Testis (tissue), 2 donors: ENCODE measurements at regions not wholly inside any gene's neighbourhood (a gene's known extent, or its start where the extent isn't known, plus 50 kb on each side); places are given as distances from the start of the nearest gene placed in this dataset.

Experiments used
- DNase-seq: peaks from one replicate; pipeline ENCODE4 v3.0.0-alpha.2; 2019
- H3K27ac ChIP-seq, 2 donors: fragments of 200-600 bp; sonication (generic); one replicate each; pipeline ENCODE4 v1.5.1; 2019
- H3K27me3 ChIP-seq: fragments of 200-600 bp; sonication (generic); one replicate; pipeline ENCODE4 v1.5.1; 2019
- H3K36me3 ChIP-seq: fragments of 200-600 bp; sonication (generic); one replicate; pipeline ENCODE4 v1.5.1; 2017; ENCODE audit warnings: low read depth; ENCODE audit errors: missing control alignments
- H3K4me1 ChIP-seq: fragments of 200-600 bp; sonication (generic); one replicate; pipeline ENCODE4 v1.5.1; 2019
- H3K4me3 ChIP-seq, 2 donors: fragments of 200-600 bp; sonication (generic); one replicate each; pipeline ENCODE4 v1.5.1; 2017 to 2019
- H3K9me3 ChIP-seq: fragments of 200-600 bp; sonication (generic); one replicate; pipeline ENCODE4 v1.5.1; 2017
- CTCF ChIP-seq, 3 experiments: fragments of 450-650 bp in 2 of 3; fragments of 200-600 bp in 1 of 3; sonication (generic) in 1 of 3; IDR thresholded peaks; one replicate each; pipeline ENCODE4 v1.5.1; 2016 to 2019; ENCODE audit warnings: antibody characterized with exemption in 3 of 3, mild to moderate bottlenecking in 2 of 3, moderate library complexity in 1 of 3
- POLR2A ChIP-seq: fragments of 450-650 bp; IDR thresholded peaks from one replicate; pipeline ENCODE4 v1.6.1; 2017; ENCODE audit warnings: antibody characterized with exemption, mild to moderate bottlenecking, moderate library complexity
- WGBS, 2 donors: methylation state at CpG; one replicate each; pipeline ENCODE4 v1.1.5; 2018; 5-methylcytosine and 5-hydroxymethylcytosine counted together
- intact Hi-C: fragments of 100-400 bp; cut with DNase I; formaldehyde crosslinking; loops from one replicate; pipeline ENCODE4 v1.15.1; 2023; ENCODE audit warnings: low total_unique reads

- intact Hi-C loops: no loop called here
- no peak for DNase-seq
- Histone ChIP-seq H3K27me3 (no peaks in the 10 kb centered on the region), H3K9me3 (no peaks in the 10 kb centered on the region), H3K4me3 (no peak overlapping the region), H3K27ac (no peak overlapping the region), H3K4me1 (no peaks in the 10 kb centered on the region), H3K36me3 (no peaks in the 10 kb centered on the region)
- 45 to 87% methylated on average over 2 of the region's 2 CpGs for WGBS, 2 donors
- TF ChIP-seq POLR2A: no peak
Measured at GRCh38 chrX:67384403-67384802, 159.4 kb upstream of the AR start.

- no peaks in the 10 kb centered on the region for H3K36me3 ChIP-seq
- H3K9me3 ChIP-seq: no peaks in the 10 kb centered on the region
- TF ChIP-seq POLR2A: no peak
- TF ChIP-seq CTCF (IDR thresholded peaks at IDR 0.05): no peak
- no peaks in the 10 kb centered on the region for H3K4me1 ChIP-seq
- no peak for DNase-seq
- H3K27ac ChIP-seq: no peak overlapping the region
- 60 to 91% methylated on average over 4 to 6 of the region's 19 CpGs for WGBS, 2 donors
- H3K4me3 ChIP-seq: no peak overlapping the region
- intact Hi-C loops: no loop called here
- no peaks in the 10 kb centered on the region for H3K27me3 ChIP-seq
Measured at GRCh38 chrX:67408423-67409079, 135.3 kb upstream of the AR start.

- Histone ChIP-seq H3K9me3 (no peaks in the 10 kb centered on the region), H3K4me1 (no peaks in the 10 kb centered on the region), H3K27me3 (no peaks in the 10 kb centered on the region), H3K27ac (no peak overlapping the region), H3K36me3 (no peaks in the 10 kb centered on the region), H3K4me3 (no peak overlapping the region)
- intact Hi-C loops: no loop called here
- TF ChIP-seq POLR2A (no peak), CTCF (IDR thresholded peaks at IDR 0.05) (no peak)
- 56 to 80% methylated on average over 2 of the region's 2 CpGs for WGBS, 2 donors
- no peak for DNase-seq
Measured at GRCh38 chrX:67415937-67416336, 127.9 kb upstream of the AR start.

- TF ChIP-seq CTCF (IDR thresholded peaks at IDR 0.05) (no peak), POLR2A (no peak)
- intact Hi-C loops: no loop called here
- Histone ChIP-seq H3K9me3 (no peaks in the 10 kb centered on the region), H3K36me3 (no peaks in the 10 kb centered on the region), H3K4me3 (no peak overlapping the region), H3K4me1 (no peaks in the 10 kb centered on the region), H3K27ac (no peak overlapping the region), H3K27me3 (no peaks in the 10 kb centered on the region)
- no peak for DNase-seq
- 79 to 86% methylated on average over 1 to 2 of the region's 2 CpGs for WGBS, 2 donors
Measured at GRCh38 chrX:67426946-67427345, 116.9 kb upstream of the AR start.

- DNase-seq: no peak
- intact Hi-C loops: no loop called here
Measured at GRCh38 chrX:67435536-67435935, 108.3 kb upstream of the AR start.

More at GRCh38 chrX:67435536-67435935, 108.3 kb upstream of the AR start:
- no peak overlapping the region for H3K27ac ChIP-seq
- WGBS, 2 donors: 44 to 56% methylated on average over 1 of the region's 1 CpG
- no peaks in the 10 kb centered on the region for H3K36me3 ChIP-seq
- no peaks in the 10 kb centered on the region for H3K4me1 ChIP-seq
- no peak overlapping the region for H3K4me3 ChIP-seq
- no peaks in the 10 kb centered on the region for H3K9me3 ChIP-seq
- no peak for TF ChIP-seq POLR2A
- TF ChIP-seq CTCF (IDR thresholded peaks at IDR 0.05): no peak
- no peaks in the 10 kb centered on the region for H3K27me3 ChIP-seq
